ENCODE measurements at regions not wholly inside any gene's neighbourhood (a gene's known extent, or its start where the extent isn't known, plus 50 kb on each side); places are given as distances from the start of the nearest gene placed in this dataset.

DNA sequence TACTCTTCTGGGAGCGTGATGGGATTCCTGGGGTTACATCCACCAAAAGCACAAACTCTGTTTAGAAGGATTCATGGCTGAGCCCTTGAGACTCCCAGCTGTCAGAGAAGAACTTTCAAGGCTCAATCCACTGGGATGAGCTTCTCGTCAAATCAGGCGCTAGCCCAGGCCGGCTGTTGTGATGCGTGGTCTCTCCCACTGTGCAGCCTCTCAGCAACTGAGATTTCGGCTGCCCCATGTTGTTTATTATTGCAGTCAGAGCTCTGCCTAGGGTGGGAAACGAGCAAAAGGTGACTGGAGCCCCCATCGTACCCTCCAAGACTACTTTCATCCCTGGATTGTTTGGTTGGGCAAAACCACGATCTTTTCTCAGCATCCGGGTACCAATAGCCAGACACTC lies 251.6 kb downstream of the ETS1 start:
- Histone ChIP-seq H3K4me3 (no peak overlapping the region), H3K27ac (no peak overlapping the region), H3K4me1 (replicated peaks) (no peaks in the 10 kb centered on the region), H3K27me3 (replicated peaks; ENCODE audit: insufficient read depth) (no peaks in the 10 kb centered on the region), H3K36me3 (no peaks in the 10 kb centered on the region), H3K9me3 (no peaks in the 10 kb centered on the region)
- intact Hi-C loops (cut with DNase I): loop anchor here (10.0 kb wide), 1 partner anchor 1359 kb away; no protein-coding TSS in a partner anchor
- whole genome bisulfite sequencing: 86% methylated on average over 10 of the region's 10 CpGs
- no peak for DNase-seq (ENCODE audit: low spot score)
- TF ChIP-seq, protein P1, sequence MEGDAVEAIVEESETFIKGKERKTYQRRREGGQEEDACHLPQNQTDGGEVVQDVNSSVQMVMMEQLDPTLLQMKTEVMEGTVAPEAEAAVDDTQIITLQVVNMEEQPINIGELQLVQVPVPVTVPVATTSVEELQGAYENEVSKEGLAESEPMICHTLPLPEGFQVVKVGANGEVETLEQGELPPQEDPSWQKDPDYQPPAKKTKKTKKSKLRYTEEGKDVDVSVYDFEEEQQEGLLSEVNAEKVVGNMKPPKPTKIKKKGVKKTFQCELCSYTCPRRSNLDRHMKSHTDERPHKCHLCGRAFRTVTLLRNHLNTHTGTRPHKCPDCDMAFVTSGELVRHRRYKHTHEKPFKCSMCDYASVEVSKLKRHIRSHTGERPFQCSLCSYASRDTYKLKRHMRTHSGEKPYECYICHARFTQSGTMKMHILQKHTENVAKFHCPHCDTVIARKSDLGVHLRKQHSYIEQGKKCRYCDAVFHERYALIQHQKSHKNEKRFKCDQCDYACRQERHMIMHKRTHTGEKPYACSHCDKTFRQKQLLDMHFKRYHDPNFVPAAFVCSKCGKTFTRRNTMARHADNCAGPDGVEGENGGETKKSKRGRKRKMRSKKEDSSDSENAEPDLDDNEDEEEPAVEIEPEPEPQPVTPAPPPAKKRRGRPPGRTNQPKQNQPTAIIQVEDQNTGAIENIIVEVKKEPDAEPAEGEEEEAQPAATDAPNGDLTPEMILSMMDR (IDR thresholded peaks at IDR 0.05): no peak
- no peak for TF ChIP-seq POLR2AphosphoS5 (IDR thresholded peaks at IDR 0.05)
- TF ChIP-seq POLR2A (IDR thresholded peaks at IDR 0.05): no peak

DNA sequence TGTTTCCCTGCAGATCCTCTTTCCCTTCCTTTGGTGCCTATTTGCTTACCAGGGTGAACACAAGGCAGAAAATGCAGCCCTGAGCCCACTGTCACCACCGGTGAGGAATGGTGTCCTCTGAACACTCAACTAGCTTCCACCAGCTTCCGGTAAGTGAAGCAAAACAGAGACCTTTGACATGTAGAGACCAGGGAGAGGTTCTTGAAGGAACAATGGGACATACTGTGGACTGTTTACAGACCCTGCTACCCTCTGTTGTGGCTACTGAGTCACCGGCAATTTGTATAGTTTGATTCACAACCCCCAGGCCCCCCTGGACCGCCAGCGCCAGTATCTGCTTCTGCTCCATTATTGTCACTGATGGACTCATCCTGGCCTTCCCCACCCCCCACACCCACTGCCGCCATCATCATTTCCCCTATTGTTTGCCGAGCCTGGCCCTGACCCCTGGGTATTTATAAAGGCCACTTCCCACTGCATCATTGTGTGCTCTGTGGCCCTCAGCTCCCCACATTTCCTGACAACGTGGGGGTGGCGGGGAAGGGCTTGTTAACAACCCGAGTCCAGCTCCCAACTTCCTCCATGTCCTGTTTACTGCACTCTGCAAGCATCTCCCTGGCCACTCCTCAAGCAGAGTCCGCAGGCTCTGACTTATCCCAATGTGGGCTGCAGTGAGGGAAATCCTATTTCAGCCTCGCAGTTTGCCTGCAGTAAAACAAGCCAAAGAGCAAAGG lies 252.9 kb downstream of the ETS1 start:
- 53% methylated on average over 12 of the region's 12 CpGs for WGBS
- Histone ChIP-seq H3K27ac (no peak overlapping the region), H3K4me1 (replicated peaks) (no peaks in the 10 kb centered on the region), H3K27me3 (replicated peaks; ENCODE audit: insufficient read depth) (no peaks in the 10 kb centered on the region), H3K9me3 (no peaks in the 10 kb centered on the region), H3K4me3 (no peak overlapping the region), H3K36me3 (no peaks in the 10 kb centered on the region)
- no peak for DNase-seq (ENCODE audit: low spot score)
- TF ChIP-seq POLR2A (IDR thresholded peaks at IDR 0.05): no peak
- TF ChIP-seq POLR2AphosphoS5 (IDR thresholded peaks at IDR 0.05): no peak
- TF ChIP-seq, protein P1 (IDR thresholded peaks at IDR 0.05): no peak
- intact Hi-C loops (cut with DNase I): loop anchor here (10.0 kb wide), 1 partner anchor 1360 kb away; no protein-coding TSS in a partner anchor

DNA sequence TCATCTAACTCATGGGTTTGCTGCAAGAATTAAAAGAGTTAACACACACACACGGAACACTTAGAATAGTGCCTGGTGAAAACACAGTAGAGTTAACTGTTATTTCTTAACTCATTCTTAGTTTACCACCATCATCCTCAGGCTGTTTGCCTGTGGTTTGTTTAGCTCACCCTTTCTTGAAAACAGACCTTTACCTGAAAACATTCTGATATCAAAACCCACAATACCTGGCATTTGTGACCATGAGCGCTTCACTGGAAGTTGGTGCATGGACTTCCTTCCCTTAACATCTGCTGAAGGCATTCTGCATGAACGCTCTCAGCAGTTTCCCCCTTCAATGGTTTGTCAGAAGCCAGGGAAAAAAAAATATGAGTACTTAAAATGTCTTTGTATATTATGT lies 256.0 kb downstream of the ETS1 start:
- Histone ChIP-seq H3K9me3 (no peaks in the 10 kb centered on the region), H3K27me3 (replicated peaks; ENCODE audit: insufficient read depth) (no peaks in the 10 kb centered on the region), H3K27ac (no peak overlapping the region), H3K4me3 (no peak overlapping the region), H3K4me1 (replicated peaks) (no peaks in the 10 kb centered on the region), H3K36me3 (no peaks in the 10 kb centered on the region)
- no peak for TF ChIP-seq POLR2A (IDR thresholded peaks at IDR 0.05)
- no peak for TF ChIP-seq POLR2AphosphoS5 (IDR thresholded peaks at IDR 0.05)
- TF ChIP-seq, protein P1 (IDR thresholded peaks at IDR 0.05): no peak
- WGBS: 72% methylated on average over 3 of the region's 3 CpGs
- no peak for DNase-seq (ENCODE audit: low spot score)
- intact Hi-C loops (cut with DNase I): loop anchor here (10.0 kb wide), 1 partner anchor 1363 kb away; no protein-coding TSS in a partner anchor

DNA sequence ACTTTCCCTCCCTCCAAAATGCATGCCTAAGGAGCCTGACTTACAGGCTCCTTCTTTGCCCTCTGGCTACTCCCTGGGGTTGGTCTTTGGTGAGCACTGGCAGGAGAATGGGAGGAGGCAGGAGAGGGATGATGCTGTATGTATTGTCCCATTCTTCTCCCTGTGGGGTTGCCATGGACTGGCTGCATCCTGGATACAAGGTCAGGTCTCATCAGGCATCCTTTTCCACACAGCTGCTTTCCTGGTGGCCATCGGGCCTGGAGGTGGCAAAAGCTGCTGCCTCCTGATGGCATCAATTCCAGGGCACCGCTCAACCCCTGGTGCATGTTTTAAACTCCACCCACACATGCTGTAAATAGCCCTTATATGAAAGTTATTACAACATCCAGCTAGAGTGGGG lies 257.2 kb downstream of the ETS1 start:
- Histone ChIP-seq H3K27me3 (replicated peaks; ENCODE audit: insufficient read depth) (no peaks in the 10 kb centered on the region), H3K4me1 (replicated peaks) (no peaks in the 10 kb centered on the region), H3K4me3 (no peak overlapping the region), H3K36me3 (no peaks in the 10 kb centered on the region), H3K27ac (no peak overlapping the region), H3K9me3 (no peaks in the 10 kb centered on the region)
- intact Hi-C loops (cut with DNase I): loop anchor here (10.0 kb wide), 1 partner anchor 1365 kb away; no protein-coding TSS in a partner anchor
- 78% methylated on average over 2 of the region's 2 CpGs for WGBS
- TF ChIP-seq POLR2AphosphoS5 (IDR thresholded peaks at IDR 0.05) (no peak), POLR2A (IDR thresholded peaks at IDR 0.05) (no peak)
- TF ChIP-seq, protein P1 (IDR thresholded peaks at IDR 0.05): no peak
- no peak for DNase-seq (ENCODE audit: low spot score)

All from prostate gland (tissue), 2 donors.